Erythroblast (primary cell): ENCODE measurements at regions not wholly inside any gene's neighbourhood (a gene's known extent, or its start where the extent isn't known, plus 50 kb on each side); places are given as distances from the start of the nearest gene placed in this dataset.

Experiments
- GATA1 ChIP-seq: IDR thresholded peaks from 2 replicates; pipeline ENCODE4 v1.6.1; 2011; ENCODE audit warnings: low read depth, mild to moderate bottlenecking, control low read depth, low read length, moderate library complexity
- POLR2A ChIP-seq: IDR thresholded peaks from 2 replicates; pipeline ENCODE4 v1.6.1; 2011; ENCODE audit warnings: mild to moderate bottlenecking, low read length

- TF ChIP-seq POLR2A (no peak), GATA1 (no peak)
Measured at GRCh38 chr4:43993196-43993902, 455.3 kb downstream of the KCTD8 start.
